Glutamatergic neuron (in vitro differentiated cells): ENCODE measurements at regions not wholly inside any gene's neighbourhood (a gene's known extent, or its start where the extent isn't known, plus 50 kb on each side); places are given as distances from the start of the nearest gene placed in this dataset.

Experiments
- DNase-seq: peaks from one replicate; pipeline ENCODE4 v3.0.0; 2022
- H3K27ac Mint-ChIP-seq: one replicate; pipeline ENCODE4 v1.8.0; 2020; ENCODE audit warnings: mild to moderate bottlenecking, mixed read lengths, inconsistent platforms; ENCODE audit not compliant: unreplicated experiment
- H3K27me3 Mint-ChIP-seq: one replicate; pipeline ENCODE4 v1.8.0; 2020; ENCODE audit warnings: mild to moderate bottlenecking, moderate library complexity, mixed read lengths, inconsistent platforms; ENCODE audit not compliant: unreplicated experiment
- H3K36me3 Mint-ChIP-seq: one replicate; pipeline ENCODE4 v1.8.0; 2020; ENCODE audit warnings: mild to moderate bottlenecking, mixed read lengths, inconsistent platforms; ENCODE audit not compliant: unreplicated experiment
- H3K4me1 Mint-ChIP-seq: one replicate; pipeline ENCODE4 v1.8.0; 2020; ENCODE audit warnings: mild to moderate bottlenecking, low read depth, mixed read lengths, inconsistent platforms; ENCODE audit not compliant: unreplicated experiment
- H3K4me3 Mint-ChIP-seq: one replicate; pipeline ENCODE4 v1.8.0; 2020; ENCODE audit warnings: mild to moderate bottlenecking, mixed read lengths, inconsistent platforms; ENCODE audit not compliant: unreplicated experiment
- H3K9me3 Mint-ChIP-seq: one replicate; pipeline ENCODE4 v1.8.0; 2020; ENCODE audit warnings: mild to moderate bottlenecking, moderate library complexity, mixed read lengths, inconsistent platforms; ENCODE audit not compliant: unreplicated experiment
- TF ChIP-seq, protein P1 (sequence below): fragments of 200-600 bp; sonication (generic); IDR thresholded peaks from one replicate; pipeline ENCODE4 v1.5.0; 2021; ENCODE audit not compliant: partially characterized antibody, unreplicated experiment

GRCh38 chr7:94810496-94810895 lies 96.9 kb upstream of the PPP1R9A start:
- Mint-ChIP-seq H3K27ac (no peak overlapping the region), H3K4me1 (no peaks in the 10 kb centered on the region), H3K9me3 (no peaks in the 10 kb centered on the region), H3K36me3 (no peaks in the 10 kb centered on the region), H3K4me3 (no peak overlapping the region), H3K27me3 (no peaks in the 10 kb centered on the region)
- no peak for DNase-seq
- TF ChIP-seq, protein P1, sequence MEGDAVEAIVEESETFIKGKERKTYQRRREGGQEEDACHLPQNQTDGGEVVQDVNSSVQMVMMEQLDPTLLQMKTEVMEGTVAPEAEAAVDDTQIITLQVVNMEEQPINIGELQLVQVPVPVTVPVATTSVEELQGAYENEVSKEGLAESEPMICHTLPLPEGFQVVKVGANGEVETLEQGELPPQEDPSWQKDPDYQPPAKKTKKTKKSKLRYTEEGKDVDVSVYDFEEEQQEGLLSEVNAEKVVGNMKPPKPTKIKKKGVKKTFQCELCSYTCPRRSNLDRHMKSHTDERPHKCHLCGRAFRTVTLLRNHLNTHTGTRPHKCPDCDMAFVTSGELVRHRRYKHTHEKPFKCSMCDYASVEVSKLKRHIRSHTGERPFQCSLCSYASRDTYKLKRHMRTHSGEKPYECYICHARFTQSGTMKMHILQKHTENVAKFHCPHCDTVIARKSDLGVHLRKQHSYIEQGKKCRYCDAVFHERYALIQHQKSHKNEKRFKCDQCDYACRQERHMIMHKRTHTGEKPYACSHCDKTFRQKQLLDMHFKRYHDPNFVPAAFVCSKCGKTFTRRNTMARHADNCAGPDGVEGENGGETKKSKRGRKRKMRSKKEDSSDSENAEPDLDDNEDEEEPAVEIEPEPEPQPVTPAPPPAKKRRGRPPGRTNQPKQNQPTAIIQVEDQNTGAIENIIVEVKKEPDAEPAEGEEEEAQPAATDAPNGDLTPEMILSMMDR, result no peak

DNA sequence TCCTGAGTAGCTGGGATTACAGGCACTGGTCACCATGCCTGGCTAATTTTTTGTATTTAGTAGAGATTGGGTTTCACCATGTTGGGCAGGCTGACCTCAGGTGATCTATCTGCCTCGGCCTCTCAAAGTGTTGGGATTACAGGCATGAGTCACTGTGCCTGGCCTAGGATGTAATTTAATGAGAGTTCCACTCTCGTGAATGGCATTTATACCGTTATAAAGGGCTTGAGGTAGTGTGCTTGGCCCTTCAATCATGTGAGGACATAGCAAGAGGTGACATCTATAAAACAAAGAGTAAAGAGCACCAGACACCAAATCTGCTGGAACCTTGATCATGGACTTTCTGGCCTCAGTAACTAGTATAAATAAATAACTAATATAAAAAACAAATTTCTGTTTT lies 93.5 kb upstream of the PPP1R9A start:
- H3K27me3 Mint-ChIP-seq, result peaks cover 13% of the 10 kb centered on the region
- H3K27ac Mint-ChIP-seq, result no peak overlapping the region
- peaks cover 13% of the 10 kb centered on the region for H3K36me3 Mint-ChIP-seq
- TF ChIP-seq, protein P1, result no peak
- H3K9me3 Mint-ChIP-seq, result peaks cover 4% of the 10 kb centered on the region
- no peak for DNase-seq
- H3K4me1 Mint-ChIP-seq, result no peaks in the 10 kb centered on the region
- H3K4me3 Mint-ChIP-seq, result no peak overlapping the region

DNA sequence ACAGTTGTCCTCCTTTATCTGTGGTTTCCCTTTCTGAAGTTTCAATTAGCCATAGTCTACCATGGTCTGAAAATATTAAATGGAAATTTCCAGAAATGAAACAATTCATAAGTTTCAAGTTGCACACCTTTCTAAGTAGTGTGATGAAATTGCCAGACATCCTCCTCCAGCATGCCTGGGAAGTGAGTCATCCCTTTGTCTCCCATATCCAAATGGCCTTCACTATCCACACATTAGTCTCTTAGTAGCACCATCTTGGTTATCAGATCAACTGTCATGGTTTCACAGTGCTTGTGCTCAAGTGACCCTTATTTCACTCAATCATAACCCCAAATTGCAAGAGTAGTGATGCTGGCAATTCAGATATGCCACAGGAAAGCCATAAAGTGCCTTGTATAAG lies 83.4 kb upstream of the PPP1R9A start:
- Mint-ChIP-seq H3K36me3 (peaks cover 18% of the 10 kb centered on the region), H3K9me3 (peaks cover 5% of the 10 kb centered on the region), H3K4me1 (no peaks in the 10 kb centered on the region), H3K27ac (no peak overlapping the region), H3K4me3 (no peak overlapping the region), H3K27me3 (peaks cover 2% of the 10 kb centered on the region)
- TF ChIP-seq, protein P1, result no peak
- DNase-seq, result no peak

GRCh38 chr7:94829987-94830386 lies 77.4 kb upstream of the PPP1R9A start:
- H3K4me3 Mint-ChIP-seq, result no peak overlapping the region
- no peaks in the 10 kb centered on the region for H3K36me3 Mint-ChIP-seq
- H3K9me3 Mint-ChIP-seq, result peaks cover 2% of the 10 kb centered on the region
- H3K27me3 Mint-ChIP-seq, result no peaks in the 10 kb centered on the region
- H3K4me1 Mint-ChIP-seq, result no peaks in the 10 kb centered on the region
- no peak overlapping the region for H3K27ac Mint-ChIP-seq
- TF ChIP-seq, protein P1, result no peak
- DNase-seq, result no peak

DNA sequence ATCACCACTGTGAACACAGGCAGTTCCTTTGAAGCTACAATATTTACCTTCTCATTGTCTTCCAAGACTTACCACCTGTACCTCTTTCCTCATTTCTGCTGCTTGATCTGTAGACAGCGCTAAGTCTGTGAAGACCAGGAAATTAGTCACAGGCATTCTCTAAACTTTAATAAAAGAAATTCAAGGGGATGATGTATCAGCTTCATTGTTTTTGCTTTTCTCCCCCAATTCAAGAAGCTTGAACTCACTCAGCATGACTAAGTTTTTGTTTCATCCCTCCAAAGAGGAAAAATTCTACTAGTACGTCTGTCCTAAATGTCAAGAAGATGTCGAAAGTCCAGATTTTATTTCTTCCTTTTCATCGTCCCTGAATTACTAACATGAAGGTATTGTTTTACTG lies 75.3 kb upstream of the PPP1R9A start:
- H3K9me3 Mint-ChIP-seq, result no peaks in the 10 kb centered on the region

More for the DNA sequence above, 75.3 kb upstream of the PPP1R9A start:
- DNase-seq, result no peak
- Mint-ChIP-seq H3K4me3 (no peak overlapping the region), H3K36me3 (no peaks in the 10 kb centered on the region), H3K27ac (no peak overlapping the region), H3K27me3 (no peaks in the 10 kb centered on the region), H3K4me1 (no peaks in the 10 kb centered on the region)
- TF ChIP-seq, protein P1, result no peak
